ENCODE measurements at regions not wholly inside any gene's neighbourhood (a gene's known extent, or its start where the extent isn't known, plus 50 kb on each side); places are given as distances from the start of the nearest gene placed in this dataset.
"Not testable (repeated sequence)": the region's sequence is repeated elsewhere in the genome, so short reads cannot be mapped to it uniquely, and the experiment has no call there.

- no peak overlapping the region for H3K9ac ChIP-seq
- no peak overlapping the region for H3K4me2 ChIP-seq (ENCODE audit: low read length)
- H2AFZ ChIP-seq: no peak overlapping the region
- H3K79me2 ChIP-seq: no peaks in the 10 kb centered on the region
- H3K36me3 ChIP-seq (ENCODE audit: control insufficient read depth, insufficient read depth, low read length): no peaks in the 10 kb centered on the region
- no peaks in the 10 kb centered on the region for H3K9me3 ChIP-seq (ENCODE audit: control insufficient read depth, low read length)
- no peak for TF ChIP-seq CTCF (IDR thresholded peaks at IDR 0.05)
- H3K27ac ChIP-seq: no peak overlapping the region
- no peaks in the 10 kb centered on the region for H3K27me3 ChIP-seq (ENCODE audit: control insufficient read depth, insufficient read depth, low read length)
- H3K4me3 ChIP-seq (ENCODE audit: low read depth, low read length): no peak overlapping the region
- no peaks in the 10 kb centered on the region for H3K4me1 ChIP-seq
Measured at GRCh38 chr12:72901685-72902084, 629.5 kb downstream of the TRHDE start.

- no peaks in the 10 kb centered on the region for H3K27me3 ChIP-seq (ENCODE audit: control insufficient read depth, insufficient read depth, low read length)
- no peak overlapping the region for H3K9ac ChIP-seq
- H3K9me3 ChIP-seq (ENCODE audit: control insufficient read depth, low read length): no peaks in the 10 kb centered on the region
- no peaks in the 10 kb centered on the region for H3K36me3 ChIP-seq (ENCODE audit: control insufficient read depth, insufficient read depth, low read length)
- no peak for TF ChIP-seq CTCF (IDR thresholded peaks at IDR 0.05)
- H3K4me3 ChIP-seq (ENCODE audit: low read depth, low read length): no peak overlapping the region
- no peak overlapping the region for H3K27ac ChIP-seq
- H3K79me2 ChIP-seq: no peaks in the 10 kb centered on the region
- H2AFZ ChIP-seq: no peak overlapping the region
- H3K4me1 ChIP-seq: no peaks in the 10 kb centered on the region
- no peak overlapping the region for H3K4me2 ChIP-seq (ENCODE audit: low read length)
Measured at GRCh38 chr12:72925716-72926115, 653.5 kb downstream of the TRHDE start.

GRCh38 chr12:72931838-72932237, 659.7 kb downstream of the TRHDE start:
- H3K36me3 ChIP-seq (ENCODE audit: control insufficient read depth, insufficient read depth, low read length); H3K79me2 ChIP-seq; H2AFZ ChIP-seq; H3K4me1 ChIP-seq; H3K4me2 ChIP-seq (ENCODE audit: low read length); H3K4me3 ChIP-seq (ENCODE audit: low read depth, low read length); H3K27me3 ChIP-seq (ENCODE audit: control insufficient read depth, insufficient read depth, low read length); H3K9ac ChIP-seq; H3K9me3 ChIP-seq (ENCODE audit: control insufficient read depth, low read length); H3K27ac ChIP-seq: not testable (repeated sequence)

- H2AFZ ChIP-seq: no peak overlapping the region
- H3K36me3 ChIP-seq (ENCODE audit: control insufficient read depth, insufficient read depth, low read length): no peaks in the 10 kb centered on the region
- H3K4me1 ChIP-seq: no peaks in the 10 kb centered on the region
- H3K9ac ChIP-seq: no peak overlapping the region
- no peak overlapping the region for H3K27ac ChIP-seq
- no peaks in the 10 kb centered on the region for H3K79me2 ChIP-seq
- no peak overlapping the region for H3K4me3 ChIP-seq (ENCODE audit: low read depth, low read length)
- H3K9me3 ChIP-seq (ENCODE audit: control insufficient read depth, low read length): no peaks in the 10 kb centered on the region
- H3K4me2 ChIP-seq (ENCODE audit: low read length): no peak overlapping the region
- no peaks in the 10 kb centered on the region for H3K27me3 ChIP-seq (ENCODE audit: control insufficient read depth, insufficient read depth, low read length)
- TF ChIP-seq CTCF (IDR thresholded peaks at IDR 0.05): no peak
Measured at GRCh38 chr12:72937486-72937885, 665.3 kb downstream of the TRHDE start.

- Histone ChIP-seq H3K4me3 (ENCODE audit: low read depth, low read length) (no peak overlapping the region), H3K4me1 (no peaks in the 10 kb centered on the region), H3K27me3 (ENCODE audit: control insufficient read depth, insufficient read depth, low read length) (no peaks in the 10 kb centered on the region), H3K4me2 (ENCODE audit: low read length) (no peak overlapping the region), H3K9me3 (ENCODE audit: control insufficient read depth, low read length) (no peaks in the 10 kb centered on the region), H3K36me3 (ENCODE audit: control insufficient read depth, insufficient read depth, low read length) (no peaks in the 10 kb centered on the region), H3K79me2 (no peaks in the 10 kb centered on the region), H2AFZ (no peak overlapping the region), H3K9ac (no peak overlapping the region), H3K27ac (no peak overlapping the region)
- no peak for TF ChIP-seq CTCF (IDR thresholded peaks at IDR 0.05)
Measured at GRCh38 chr12:72957454-72957853, 685.3 kb downstream of the TRHDE start.
